ENCODE measurements at regions not wholly inside any gene's neighbourhood (a gene's known extent, or its start where the extent isn't known, plus 50 kb on each side); places are given as distances from the start of the nearest gene placed in this dataset.
A peak's percentile ranks its signal among the peaks of the same experiment; 100 is the strongest.

GRCh38 chr7:38107486-38107893, 70.6 kb upstream of the STARD3NL start:
- Histone ChIP-seq H3K9ac (ENCODE audit: extremely low read depth, insufficient read length, low read length) (no peak overlapping the region), H4K8ac (replicated peaks; ENCODE audit: insufficient read length, low read depth, low read length) (no peak overlapping the region), H3K79me2 (ENCODE audit: insufficient read depth, low read length) (no peaks in the 10 kb centered on the region), H3K23me2 (ENCODE audit: insufficient read length, low read depth, low read length, poor library complexity, severe bottlenecking) (no peaks in the 10 kb centered on the region), H2AFZ (ENCODE audit: low read length) (no peak overlapping the region), H3K27ac (ENCODE audit: insufficient read length, low read depth, low read length) (no peak overlapping the region), H2BK5ac (ENCODE audit: insufficient read length, low read length) (no peak overlapping the region), H2BK120ac (ENCODE audit: low read depth, low read length, poor library complexity, severe bottlenecking) (no peak overlapping the region), H4K5ac (ENCODE audit: insufficient read length, low read depth, low read length) (no peak overlapping the region), H3K23ac (ENCODE audit: insufficient read length, low read depth, low read length) (no peak overlapping the region), H3K4me2 (ENCODE audit: insufficient read depth, insufficient read length, low read length) (no peak overlapping the region), H2BK20ac (ENCODE audit: low read depth, low read length, poor library complexity, severe bottlenecking) (no peak overlapping the region), H3K79me1 (ENCODE audit: insufficient read depth, low read depth, low read length, poor library complexity, severe bottlenecking) (no peaks in the 10 kb centered on the region), H3T11ph (ENCODE audit: low read length) (no peak overlapping the region), H3K9me3 (ENCODE audit: control insufficient read depth, low read depth, low read length) (no peaks in the 10 kb centered on the region), H3K4ac (ENCODE audit: low read depth, low read length) (no peak overlapping the region), H2AK5ac (ENCODE audit: insufficient read length, low read length) (no peak overlapping the region), H3K56ac (ENCODE audit: insufficient read length, low read depth, low read length) (no peak overlapping the region), H4K91ac (ENCODE audit: insufficient read length, low read depth, low read length) (no peak overlapping the region), H2BK15ac (ENCODE audit: low read depth, low read length) (no peak overlapping the region), H3K27me3 (ENCODE audit: insufficient read depth, low read length) (no peaks in the 10 kb centered on the region), H3K18ac (ENCODE audit: insufficient read length, low read depth, low read length) (no peak overlapping the region), H2BK12ac (ENCODE audit: insufficient read length, low read depth, low read length) (no peak overlapping the region), H3K14ac (ENCODE audit: insufficient read depth, low read length) (no peak overlapping the region), H4K20me1 (ENCODE audit: control insufficient read depth, insufficient read depth, insufficient read length) (no peaks in the 10 kb centered on the region), H3K4me1 (ENCODE audit: insufficient read depth, low read length) (no peaks in the 10 kb centered on the region)
- no CpG with 5 or more reads among the region's 3 CpGs for WGBS (ENCODE audit: extremely low coverage, insufficient read length, low lambda C conversion rate)
- no peaks in the 10 kb centered on the region for H3K36me3 Mint-ChIP-seq (ENCODE audit: insufficient read depth in 1 of 3, low read depth in 3 of 3)
- H3K27ac Mint-ChIP-seq = no peak overlapping the region
- no peaks in the 10 kb centered on the region for H3K9me3 Mint-ChIP-seq
- no peak overlapping the region for H3K4me3 Mint-ChIP-seq
- DNase-seq = peak; percentile 69
- no peaks in the 10 kb centered on the region for H3K27me3 Mint-ChIP-seq (ENCODE audit: low read depth)
- TF ChIP-seq CTCF (conservative IDR thresholded peaks at IDR 0.05) = peak; percentile 86
- no peaks in the 10 kb centered on the region; a peak in 1 of 4 replicates for H3K4me1 Mint-ChIP-seq
